K562 (cell line): ENCODE measurements at regions not wholly inside any gene's neighbourhood (a gene's known extent, or its start where the extent isn't known, plus 50 kb on each side); places are given as distances from the start of the nearest gene placed in this dataset. TPM values are rescaled to one million over a fixed set of nuclear protein-coding genes. Genes with fewer than 3 reads are reported as not detected.
A peak's percentile ranks its signal among the peaks of the same experiment; 100 is the strongest.

Experiments used
- microRNA-seq: library from miRNA; unstranded; fragments of <30 nt; microRNA quantifications from one replicate; pipeline ENCODE4, GENCODE V29; 2018; ENCODE audit warnings: borderline microRNAs expressed
- small RNA-seq: library from RNA; depleted of rRNA; stranded (forward); fragments of <200 nt; gene quantifications from one replicate; pipeline ENCODE3, GENCODE V24; 2014
- TF ChIP-seq, protein P1 (sequence below): sonication (generic); formaldehyde crosslinking; IDR thresholded peaks from 2 replicates; pipeline ENCODE4 v1.4.0; 2020; ENCODE audit warnings: mild to moderate bottlenecking, missing genetic modification reagents
- TF ChIP-seq, protein P2 (sequence below): sonication (generic); formaldehyde crosslinking; IDR thresholded peaks from 2 replicates; pipeline ENCODE4 v1.8.0; 2023; ENCODE audit warnings: mild to moderate bottlenecking, missing genetic modification reagents

DNA sequence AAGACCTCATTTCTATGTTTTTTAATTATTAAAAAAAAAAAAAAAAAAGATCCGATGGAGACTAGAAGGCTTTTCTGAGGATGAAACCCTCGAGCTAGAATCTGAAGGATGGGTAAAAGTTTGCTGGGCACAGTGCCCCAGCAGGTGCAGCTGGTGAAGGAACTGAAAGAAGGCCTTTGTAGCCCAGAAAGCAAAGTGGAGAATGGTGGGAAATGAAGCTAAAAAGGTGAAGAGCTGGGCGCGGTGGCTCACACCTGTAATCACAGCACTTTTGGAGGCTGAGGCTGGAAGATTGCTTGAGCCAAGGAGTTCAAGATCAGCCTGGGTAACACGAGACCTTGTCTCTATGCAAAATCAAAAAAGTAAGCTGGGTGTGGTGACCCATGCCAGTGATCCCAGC lies 50.3 kb upstream of the SEC14L1 start (continued):
- TF ChIP-seq, protein P1, sequence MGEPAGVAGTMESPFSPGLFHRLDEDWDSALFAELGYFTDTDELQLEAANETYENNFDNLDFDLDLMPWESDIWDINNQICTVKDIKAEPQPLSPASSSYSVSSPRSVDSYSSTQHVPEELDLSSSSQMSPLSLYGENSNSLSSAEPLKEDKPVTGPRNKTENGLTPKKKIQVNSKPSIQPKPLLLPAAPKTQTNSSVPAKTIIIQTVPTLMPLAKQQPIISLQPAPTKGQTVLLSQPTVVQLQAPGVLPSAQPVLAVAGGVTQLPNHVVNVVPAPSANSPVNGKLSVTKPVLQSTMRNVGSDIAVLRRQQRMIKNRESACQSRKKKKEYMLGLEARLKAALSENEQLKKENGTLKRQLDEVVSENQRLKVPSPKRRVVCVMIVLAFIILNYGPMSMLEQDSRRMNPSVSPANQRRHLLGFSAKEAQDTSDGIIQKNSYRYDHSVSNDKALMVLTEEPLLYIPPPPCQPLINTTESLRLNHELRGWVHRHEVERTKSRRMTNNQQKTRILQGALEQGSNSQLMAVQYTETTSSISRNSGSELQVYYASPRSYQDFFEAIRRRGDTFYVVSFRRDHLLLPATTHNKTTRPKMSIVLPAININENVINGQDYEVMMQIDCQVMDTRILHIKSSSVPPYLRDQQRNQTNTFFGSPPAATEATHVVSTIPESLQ, result no peak
- TF ChIP-seq, protein P2, sequence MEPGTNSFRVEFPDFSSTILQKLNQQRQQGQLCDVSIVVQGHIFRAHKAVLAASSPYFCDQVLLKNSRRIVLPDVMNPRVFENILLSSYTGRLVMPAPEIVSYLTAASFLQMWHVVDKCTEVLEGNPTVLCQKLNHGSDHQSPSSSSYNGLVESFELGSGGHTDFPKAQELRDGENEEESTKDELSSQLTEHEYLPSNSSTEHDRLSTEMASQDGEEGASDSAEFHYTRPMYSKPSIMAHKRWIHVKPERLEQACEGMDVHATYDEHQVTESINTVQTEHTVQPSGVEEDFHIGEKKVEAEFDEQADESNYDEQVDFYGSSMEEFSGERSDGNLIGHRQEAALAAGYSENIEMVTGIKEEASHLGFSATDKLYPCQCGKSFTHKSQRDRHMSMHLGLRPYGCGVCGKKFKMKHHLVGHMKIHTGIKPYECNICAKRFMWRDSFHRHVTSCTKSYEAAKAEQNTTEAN (CRISPR knock-in tag), result no peak

Small RNA genes lying in the stretch of these regions (microRNA-seq; reads per million reads assigned to microRNA genes)
- gene MIR6516, result 4.1 reads per million, percentile 42 among the genes with 10 or more reads in this experiment

Small RNA genes lying in the stretch of these regions (small RNA-seq; reads per million reads assigned to genes)
- gene RF00017 (not detected), gene SCARNA16 (not detected)
